Calu3 (cell line): ENCODE measurements at regions not wholly inside any gene's neighbourhood (a gene's known extent, or its start where the extent isn't known, plus 50 kb on each side); places are given as distances from the start of the nearest gene placed in this dataset.
"Not testable (repeated sequence)": the region's sequence is repeated elsewhere in the genome, so short reads cannot be mapped to it uniquely, and the experiment has no call there.

ENCODE experiments used
- BruUV-seq: library from RNA; stranded (reverse); fragments of 400-500 nt; replicated peaks from 2 replicates; lab custom pipeline; 2021; lab: Mats Ljungman, UMichigan
- CTCF ChIA-PET: fragments of 300-600 bp; sonication (Branson Sonifier 250); formaldehyde crosslinking; loops from one replicate; lab custom pipeline; 2022; ENCODE audit warnings: antibody characterized with exemption; lab: Charles Lee
- DNase-seq: peaks from one replicate; pipeline ENCODE4 v3.0.0; 2022
- H3K27ac Mint-ChIP-seq: one replicate; pipeline ENCODE4 v1.8.0; 2022; ENCODE audit warnings: mixed read lengths; ENCODE audit not compliant: unreplicated experiment
- H3K27me3 Mint-ChIP-seq: one replicate; pipeline ENCODE4 v1.8.0; 2022; ENCODE audit warnings: mixed read lengths; ENCODE audit not compliant: unreplicated experiment
- H3K36me3 Mint-ChIP-seq: one replicate; pipeline ENCODE4 v1.8.0; 2022; ENCODE audit warnings: mild to moderate bottlenecking, moderate library complexity, mixed read lengths; ENCODE audit not compliant: insufficient read depth, unreplicated experiment
- H3K4me1 Mint-ChIP-seq: one replicate; pipeline ENCODE4 v1.8.0; 2022; ENCODE audit warnings: mild to moderate bottlenecking, low read depth, mixed read lengths; ENCODE audit not compliant: unreplicated experiment
- H3K4me3 Mint-ChIP-seq: one replicate; pipeline ENCODE4 v1.8.0; 2022; ENCODE audit warnings: mild to moderate bottlenecking, low read depth, moderate library complexity, mixed read lengths; ENCODE audit not compliant: unreplicated experiment
- H3K9me3 Mint-ChIP-seq: one replicate; pipeline ENCODE4 v1.8.0; 2022; ENCODE audit warnings: low read depth, mixed read lengths; ENCODE audit not compliant: unreplicated experiment
- CTCF ChIP-seq: fragments of 200-600 bp; IDR thresholded peaks from one replicate; pipeline ENCODE4 v1.8.0; 2022; ENCODE audit warnings: antibody characterized with exemption; ENCODE audit not compliant: unreplicated experiment
- intact Hi-C: fragments of 100-400 bp; cut with micrococcal nuclease; formaldehyde crosslinking; loops from one replicate; pipeline ENCODE4 v1.10.0; 2022; ENCODE audit not compliant: unreplicated experiment

GRCh38 chr2:210860276-210860675 is 303.9 kb downstream of the CPS1 start:
- no peak for TF ChIP-seq CTCF
- Mint-ChIP-seq H3K36me3 (no peaks in the 10 kb centered on the region), H3K27ac (no peak overlapping the region), H3K27me3 (no peaks in the 10 kb centered on the region), H3K9me3 (no peaks in the 10 kb centered on the region), H3K4me3 (no peak overlapping the region), H3K4me1 (no peaks in the 10 kb centered on the region)
- intact Hi-C loops: no loop called here
- no TSS peak for BruUV-seq
- CTCF ChIA-PET: no interaction called here
- no peak for DNase-seq

GRCh38 chr2:210861038-210861665 is 304.8 kb downstream of the CPS1 start:
- Mint-ChIP-seq H3K9me3 (no peaks in the 10 kb centered on the region), H3K4me3 (no peak overlapping the region), H3K27ac (no peak overlapping the region), H3K27me3 (no peaks in the 10 kb centered on the region), H3K4me1 (no peaks in the 10 kb centered on the region), H3K36me3 (no peaks in the 10 kb centered on the region)
- DNase-seq: no peak
- TF ChIP-seq CTCF: no peak
- intact Hi-C loops: no loop called here
- CTCF ChIA-PET: no interaction called here
- no TSS peak for BruUV-seq

- intact Hi-C loops: no loop called here
- Mint-ChIP-seq H3K9me3 (no peaks in the 10 kb centered on the region), H3K4me1 (no peaks in the 10 kb centered on the region), H3K36me3 (no peaks in the 10 kb centered on the region), H3K4me3 (no peak overlapping the region), H3K27ac (no peak overlapping the region), H3K27me3 (no peaks in the 10 kb centered on the region)
- DNase-seq: no peak
- CTCF ChIA-PET: no interaction called here
- no TSS peak for BruUV-seq
- no peak for TF ChIP-seq CTCF
Observed at GRCh38 chr2:210862283-210863065, 306.1 kb downstream of the CPS1 start.

- no peaks in the 10 kb centered on the region for H3K36me3 Mint-ChIP-seq
- CTCF ChIA-PET: no interaction called here
Observed at GRCh38 chr2:210863283-210863682, 306.9 kb downstream of the CPS1 start.

GRCh38 chr2:210871566-210871965 is 315.2 kb downstream of the CPS1 start:
- H3K36me3 Mint-ChIP-seq, BruUV-seq, DNase-seq, H3K4me3 Mint-ChIP-seq, H3K9me3 Mint-ChIP-seq, H3K4me1 Mint-ChIP-seq, intact Hi-C loops, H3K27ac Mint-ChIP-seq, H3K27me3 Mint-ChIP-seq, CTCF ChIA-PET: not testable (repeated sequence)

More at GRCh38 chr2:210863283-210863682, 306.9 kb downstream of the CPS1 start:
- H3K4me3 Mint-ChIP-seq: no peak overlapping the region
- DNase-seq: no peak
- no peak for TF ChIP-seq CTCF
- intact Hi-C loops: no loop called here
- H3K9me3 Mint-ChIP-seq: no peaks in the 10 kb centered on the region
- no TSS peak for BruUV-seq
- H3K27ac Mint-ChIP-seq: no peak overlapping the region
- no peaks in the 10 kb centered on the region for H3K4me1 Mint-ChIP-seq
- no peaks in the 10 kb centered on the region for H3K27me3 Mint-ChIP-seq
